Ovary (tissue), 7 donors: ENCODE measurements at regions not wholly inside any gene's neighbourhood (a gene's known extent, or its start where the extent isn't known, plus 50 kb on each side); places are given as distances from the start of the nearest gene placed in this dataset.

Experiments
- DNase-seq, 5 donors: peaks; one replicate each; pipeline ENCODE4 v3.0.0-alpha.2; 2019 to 2020
- H3K27ac ChIP-seq, 2 donors: fragments of 200-600 bp; one replicate each; pipeline versions ENCODE4 v1.5.1 to v1.8.0; 2019 to 2022
- H3K27me3 ChIP-seq: fragments of 200-600 bp; one replicate; pipeline ENCODE4 v1.8.0; 2022
- H3K36me3 ChIP-seq: fragments of 200-600 bp; sonication (generic); one replicate; pipeline ENCODE4 v1.5.1; 2019
- H3K4me1 ChIP-seq: one replicate; pipeline ENCODE4 v1.8.1; 2013; ENCODE audit warnings: mild to moderate bottlenecking, moderate library complexity; ENCODE audit not compliant: insufficient read depth
- H3K4me3 ChIP-seq: fragments of 200-600 bp; sonication (generic); one replicate; pipeline ENCODE4 v1.5.1; 2017
- H3K9me3 ChIP-seq, 2 donors: fragments of 200-600 bp in 1 of 2; sonication (generic) in 1 of 2; one replicate each; pipeline versions ENCODE4 v1.5.1 to v1.8.1; 2013 to 2019; ENCODE audit warnings: mild to moderate bottlenecking in 1 of 2, moderate library complexity in 1 of 2
- CTCF ChIP-seq, 3 donors: fragments of 450-650 bp in 2 of 3; fragments of 200-600 bp in 1 of 3; IDR thresholded peaks; one replicate each; pipeline versions ENCODE4 v1.5.1 to v1.8.0; 2016 to 2022; ENCODE audit warnings: antibody characterized with exemption in 3 of 3, mild to moderate bottlenecking in 1 of 3
- EP300 ChIP-seq: sonication (generic); formaldehyde crosslinking; IDR thresholded peaks from one replicate; pipeline ENCODE4 v1.6.1; 2017; ENCODE audit warnings: antibody characterized with exemption
- POLR2A ChIP-seq: fragments of 450-650 bp; IDR thresholded peaks from one replicate; pipeline ENCODE4 v1.6.1; 2017; ENCODE audit warnings: antibody characterized with exemption, mild to moderate bottlenecking, moderate library complexity
- WGBS, 3 donors: extraction: QIAGEN DNeasy Blood & Tissue Kit in 1 of 3; methylation state at CpG; one replicate each; pipeline versions ENCODE4 v1.1.5 to v1.1.7; 2013 to 2017; 5-methylcytosine and 5-hydroxymethylcytosine counted together
- intact Hi-C, 4 donors: fragments of 100-400 bp; cut with DNase I; formaldehyde crosslinking; loops; one replicate each; pipeline versions ENCODE4 v1.11.0 to v1.15.1; 2022 to 2023
- donor health status: DM: no; HTN: no; CAD: no; lungs with moderate emphysema.
- donor health status: DM: no; HTN: no; CAD: no.
- donor health status: Bipolar disorder and iron deficiency.
- donor health status: DM: no; HTN: no; CAD: no.
- donor health status: DM: yes; HTN: yes; CAD: no.

GRCh38 chr5:98709681-98710080 lies 63.8 kb upstream of the RGMB start:
- Histone ChIP-seq H3K27me3 (no peaks in the 10 kb centered on the region), H3K36me3 (no peaks in the 10 kb centered on the region), H3K4me3 (no peak overlapping the region), H3K4me1 (no peaks in the 10 kb centered on the region), H3K9me3 (no peaks in the 10 kb centered on the region), H3K27ac (no peak overlapping the region)
- no peak for DNase-seq
- TF ChIP-seq EP300 (no peak), POLR2A (no peak), CTCF (IDR thresholded peaks at IDR 0.05) (no peak)
- intact Hi-C loops: no loop called here
- 43 to 59% (median 52%) methylated on average over 1 of the region's 1 CpG for WGBS, 3 donors

- no peak overlapping the region for H3K27ac ChIP-seq
- H3K4me3 ChIP-seq: no peak overlapping the region
- no peak for TF ChIP-seq CTCF (IDR thresholded peaks at IDR 0.05)
- no peak for TF ChIP-seq EP300
- TF ChIP-seq POLR2A: no peak
Observed at GRCh38 chr5:98713027-98713426, 60.4 kb upstream of the RGMB start.

GRCh38 chr5:98713856-98714255 lies 59.6 kb upstream of the RGMB start:
- TF ChIP-seq POLR2A: no peak
- TF ChIP-seq CTCF (IDR thresholded peaks at IDR 0.05): no peak
- TF ChIP-seq EP300: no peak
- DNase-seq: no peak
- Histone ChIP-seq H3K27me3 (no peaks in the 10 kb centered on the region), H3K36me3 (no peaks in the 10 kb centered on the region), H3K4me1 (no peaks in the 10 kb centered on the region), H3K4me3 (no peak overlapping the region), H3K9me3 (no peaks in the 10 kb centered on the region), H3K27ac (no peak overlapping the region)
- intact Hi-C loops: no loop called here

More at GRCh38 chr5:98713027-98713426, 60.4 kb upstream of the RGMB start:
- no peak for DNase-seq
- H3K9me3 ChIP-seq: no peaks in the 10 kb centered on the region
- intact Hi-C loops: no loop called here
- no peaks in the 10 kb centered on the region for H3K4me1 ChIP-seq
- H3K36me3 ChIP-seq: no peaks in the 10 kb centered on the region
- no peaks in the 10 kb centered on the region for H3K27me3 ChIP-seq

- Histone ChIP-seq H3K27ac (no peak overlapping the region), H3K27me3 (no peaks in the 10 kb centered on the region), H3K36me3 (no peaks in the 10 kb centered on the region), H3K4me3 (no peak overlapping the region), H3K4me1 (no peaks in the 10 kb centered on the region), H3K9me3 (no peaks in the 10 kb centered on the region)
- TF ChIP-seq POLR2A: no peak
- TF ChIP-seq CTCF (IDR thresholded peaks at IDR 0.05): no peak
- no peak for TF ChIP-seq EP300
- no peak for DNase-seq
- intact Hi-C loops: no loop called here
- WGBS, 3 donors: 67 to 71% (median 69%) methylated on average over 3 of the region's 3 CpGs
Observed at GRCh38 chr5:98714710-98715288, 58.7 kb upstream of the RGMB start.
